ENCODE measurements at regions not wholly inside any gene's neighbourhood (a gene's known extent, or its start where the extent isn't known, plus 50 kb on each side); places are given as distances from the start of the nearest gene placed in this dataset.

DNA sequence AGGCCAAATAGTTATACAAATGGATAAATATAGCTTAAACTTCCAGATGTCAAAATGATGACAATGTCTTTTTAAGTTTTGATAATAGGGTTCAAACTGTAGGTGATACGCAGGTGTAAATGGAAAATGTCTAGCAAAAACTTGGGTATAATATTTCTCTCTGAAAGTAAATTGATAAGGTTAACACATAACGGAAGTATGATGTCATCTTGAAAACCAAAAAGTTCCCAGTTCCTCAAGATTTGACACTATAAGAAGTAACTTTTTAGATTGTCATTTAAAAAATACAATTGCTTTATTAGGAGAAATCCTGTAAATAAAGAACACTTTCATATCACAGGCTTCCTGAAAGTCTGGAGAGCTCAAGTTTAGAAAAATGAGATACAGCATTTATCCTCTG is 483.4 kb downstream of the FRK start:
- Histone ChIP-seq H3K4me3 (ENCODE audit: extremely low read depth, insufficient read depth, low read length, poor library complexity, severe bottlenecking) (no peak overlapping the region), H3K27ac (ENCODE audit: low read depth, low read length, severe bottlenecking) (no peak overlapping the region), H3K4me1 (ENCODE audit: control insufficient read depth, insufficient read depth, low read length, poor library complexity, severe bottlenecking) (no peaks in the 10 kb centered on the region), H3K36me3 (ENCODE audit: control insufficient read depth, insufficient read depth, low read length) (no peaks in the 10 kb centered on the region), H3K9me3 (ENCODE audit: control insufficient read depth, low read length) (no peaks in the 10 kb centered on the region)
- 80 to 100% methylated on average over 1 of the region's 2 CpGs for WGBS, 2 experiments (ENCODE audit: insufficient coverage in 2 of 2)

- Histone ChIP-seq H3K36me3 (ENCODE audit: control insufficient read depth, insufficient read depth, low read length) (no peaks in the 10 kb centered on the region), H3K9me3 (ENCODE audit: control insufficient read depth, low read length) (no peaks in the 10 kb centered on the region), H3K27ac (ENCODE audit: low read depth, low read length, severe bottlenecking) (no peak overlapping the region), H3K4me3 (ENCODE audit: extremely low read depth, insufficient read depth, low read length, poor library complexity, severe bottlenecking) (no peak overlapping the region), H3K4me1 (ENCODE audit: control insufficient read depth, insufficient read depth, low read length, poor library complexity, severe bottlenecking) (no peaks in the 10 kb centered on the region)
- no CpG with 5 or more reads among the region's 1 CpG for WGBS, 2 experiments (ENCODE audit: insufficient coverage in 2 of 2)
Measured at GRCh38 chr6:115575285-115575684, 485.4 kb downstream of the FRK start.

DNA sequence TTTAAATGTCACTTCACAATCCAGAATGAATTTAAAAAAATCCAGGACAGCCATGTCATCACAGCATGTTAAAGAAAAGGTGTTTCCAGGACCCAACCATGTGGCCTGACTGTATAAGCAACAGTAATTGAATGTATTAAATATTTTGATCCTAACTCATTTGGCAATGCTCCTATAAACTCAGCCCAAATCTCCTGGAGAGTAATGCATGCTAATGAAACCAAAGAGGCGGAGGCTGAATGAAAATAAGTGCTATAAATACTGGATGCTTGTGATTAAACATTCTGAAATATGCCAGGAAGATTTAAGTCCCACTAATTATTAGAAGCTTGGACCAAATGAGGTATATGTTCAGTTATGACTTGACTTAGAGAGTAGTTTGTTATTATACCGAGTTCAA is 486.8 kb downstream of the FRK start:
- Histone ChIP-seq H3K36me3 (ENCODE audit: control insufficient read depth, insufficient read depth, low read length) (no peaks in the 10 kb centered on the region), H3K4me3 (ENCODE audit: extremely low read depth, insufficient read depth, low read length, poor library complexity, severe bottlenecking) (no peak overlapping the region), H3K9me3 (ENCODE audit: control insufficient read depth, low read length) (no peaks in the 10 kb centered on the region), H3K27ac (ENCODE audit: low read depth, low read length, severe bottlenecking) (no peak overlapping the region), H3K4me1 (ENCODE audit: control insufficient read depth, insufficient read depth, low read length, poor library complexity, severe bottlenecking) (no peaks in the 10 kb centered on the region)
- WGBS, 2 experiments (ENCODE audit: insufficient coverage in 2 of 2), result 69 to 100% methylated on average over 1 to 2 of the region's 2 CpGs

DNA sequence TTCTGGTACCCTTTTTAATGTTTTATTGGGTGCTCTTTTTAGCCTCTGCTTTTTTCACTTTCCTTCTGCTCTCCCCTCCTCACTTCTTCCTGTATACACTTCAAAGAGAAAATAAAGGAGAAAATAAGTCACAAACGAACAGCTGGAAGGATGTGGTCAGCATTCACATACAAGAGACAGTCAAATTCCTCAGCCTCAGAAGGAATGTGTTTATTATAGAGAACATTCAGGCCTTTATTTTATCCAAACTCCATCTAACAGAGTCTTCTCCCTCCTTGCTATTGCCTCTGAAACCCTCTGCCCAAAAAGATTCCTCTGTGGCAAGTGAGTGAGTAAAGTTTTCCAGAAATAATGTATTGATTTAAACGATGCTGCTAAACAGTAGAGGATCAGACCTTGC is 490.4 kb downstream of the FRK start:
- H3K4me3 ChIP-seq (ENCODE audit: extremely low read depth, insufficient read depth, low read length, poor library complexity, severe bottlenecking), result no peak overlapping the region
- H3K36me3 ChIP-seq (ENCODE audit: control insufficient read depth, insufficient read depth, low read length), result no peaks in the 10 kb centered on the region
- WGBS, 2 experiments (ENCODE audit: insufficient coverage in 2 of 2), result no CpG with 5 or more reads among the region's 2 CpGs
- no peak overlapping the region for H3K27ac ChIP-seq (ENCODE audit: low read depth, low read length, severe bottlenecking)
- H3K9me3 ChIP-seq (ENCODE audit: control insufficient read depth, low read length), result no peaks in the 10 kb centered on the region
- no peaks in the 10 kb centered on the region for H3K4me1 ChIP-seq (ENCODE audit: control insufficient read depth, insufficient read depth, low read length, poor library complexity, severe bottlenecking)

- Histone ChIP-seq H3K36me3 (ENCODE audit: control insufficient read depth, insufficient read depth, low read length) (no peaks in the 10 kb centered on the region), H3K27ac (ENCODE audit: low read depth, low read length, severe bottlenecking) (no peak overlapping the region), H3K4me3 (ENCODE audit: extremely low read depth, insufficient read depth, low read length, poor library complexity, severe bottlenecking) (no peak overlapping the region), H3K9me3 (ENCODE audit: control insufficient read depth, low read length) (no peaks in the 10 kb centered on the region), H3K4me1 (ENCODE audit: control insufficient read depth, insufficient read depth, low read length, poor library complexity, severe bottlenecking) (no peaks in the 10 kb centered on the region)
- 33 to 58% methylated on average over 2 to 4 of the region's 4 CpGs for WGBS, 2 experiments (ENCODE audit: insufficient coverage in 2 of 2)
Measured at GRCh38 chr6:115554060-115554459, 506.6 kb downstream of the FRK start.

- no peaks in the 10 kb centered on the region for H3K36me3 ChIP-seq (ENCODE audit: control insufficient read depth, insufficient read depth, low read length)
- H3K9me3 ChIP-seq (ENCODE audit: control insufficient read depth, low read length), result no peaks in the 10 kb centered on the region
- no CpG with 5 or more reads among the region's 3 CpGs for WGBS, 2 experiments (ENCODE audit: insufficient coverage in 2 of 2)
Measured at GRCh38 chr6:115551527-115551926, 509.2 kb downstream of the FRK start.

DNA sequence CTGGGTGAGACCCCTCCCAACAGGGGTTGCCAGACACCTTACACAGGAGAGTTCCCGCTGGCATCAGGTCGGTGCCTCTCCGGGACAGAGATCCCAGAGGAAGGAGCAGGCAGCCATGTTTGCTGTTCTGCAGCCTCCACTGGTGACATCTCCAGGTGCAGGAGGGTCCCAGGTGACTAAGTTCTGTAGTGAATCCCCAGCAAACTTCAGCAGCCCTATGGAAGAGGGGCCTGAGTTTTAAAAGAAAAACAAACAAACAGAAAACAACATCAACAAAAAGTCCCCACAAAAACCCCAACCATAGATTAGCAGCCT is 515.1 kb downstream of the FRK start:
- WGBS, 2 experiments (ENCODE audit: insufficient coverage in 2 of 2), result 80 to 85% methylated on average over 2 to 3 of the region's 3 CpGs
- Histone ChIP-seq H3K4me1 (ENCODE audit: control insufficient read depth, insufficient read depth, low read length, poor library complexity, severe bottlenecking) (no peaks in the 10 kb centered on the region), H3K36me3 (ENCODE audit: control insufficient read depth, insufficient read depth, low read length) (no peaks in the 10 kb centered on the region), H3K4me3 (ENCODE audit: extremely low read depth, insufficient read depth, low read length, poor library complexity, severe bottlenecking) (no peak overlapping the region), H3K9me3 (ENCODE audit: control insufficient read depth, low read length) (no peaks in the 10 kb centered on the region), H3K27ac (ENCODE audit: low read depth, low read length, severe bottlenecking) (no peak overlapping the region)

More at GRCh38 chr6:115551527-115551926, 509.2 kb downstream of the FRK start:
- Histone ChIP-seq H3K4me3 (ENCODE audit: extremely low read depth, insufficient read depth, low read length, poor library complexity, severe bottlenecking) (no peak overlapping the region), H3K4me1 (ENCODE audit: control insufficient read depth, insufficient read depth, low read length, poor library complexity, severe bottlenecking) (no peaks in the 10 kb centered on the region), H3K27ac (ENCODE audit: low read depth, low read length, severe bottlenecking) (no peak overlapping the region)

DNA sequence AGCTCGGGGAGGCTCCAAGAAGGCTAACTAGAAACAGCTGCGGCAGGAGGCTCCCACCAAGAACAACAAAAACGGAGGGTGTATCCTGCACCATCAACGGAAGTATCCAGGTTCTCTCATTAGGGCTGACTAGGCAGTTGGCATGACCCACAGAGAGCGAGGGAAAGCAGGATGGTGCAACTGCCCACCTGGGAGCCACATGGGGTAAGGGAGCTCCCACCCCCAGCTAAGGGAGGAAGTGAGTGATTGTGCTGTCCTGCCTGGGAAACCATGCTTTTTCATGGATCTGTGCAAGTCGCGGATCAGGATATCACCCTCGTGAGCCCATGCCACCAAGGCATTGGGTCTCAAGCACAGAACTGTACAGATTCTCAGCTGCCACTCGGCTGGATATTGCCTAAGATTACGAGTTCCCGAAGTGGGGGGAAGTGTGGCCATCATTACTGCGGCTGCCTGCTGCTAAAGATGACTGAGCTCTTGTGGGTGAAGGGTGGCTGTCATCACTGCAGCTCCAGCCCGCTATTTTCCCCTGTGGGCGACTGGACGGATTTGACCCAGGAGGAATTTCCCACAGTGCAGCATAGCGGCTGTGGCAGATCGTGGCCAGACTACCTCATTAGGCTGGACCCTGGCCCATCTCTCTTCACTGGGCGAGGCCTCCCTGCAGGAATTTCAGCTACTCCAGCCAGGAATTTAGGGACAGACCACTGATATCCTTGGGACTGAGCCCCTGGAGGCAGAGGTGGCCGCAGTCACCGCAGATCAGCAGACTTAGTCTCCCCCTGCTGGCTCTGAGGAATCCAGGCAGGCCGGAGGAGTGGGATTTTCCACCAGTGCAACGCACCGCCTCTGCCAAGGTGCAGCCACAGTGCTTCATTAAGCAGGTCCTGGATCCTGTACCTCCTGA is 515.7 kb downstream of the FRK start:
- no peaks in the 10 kb centered on the region for H3K36me3 ChIP-seq (ENCODE audit: control insufficient read depth, insufficient read depth, low read length)
- H3K27ac ChIP-seq (ENCODE audit: low read depth, low read length, severe bottlenecking), result no peak overlapping the region
- no peaks in the 10 kb centered on the region for H3K9me3 ChIP-seq (ENCODE audit: control insufficient read depth, low read length)
- no peak overlapping the region for H3K4me3 ChIP-seq (ENCODE audit: extremely low read depth, insufficient read depth, low read length, poor library complexity, severe bottlenecking)
- no peaks in the 10 kb centered on the region for H3K4me1 ChIP-seq (ENCODE audit: control insufficient read depth, insufficient read depth, low read length, poor library complexity, severe bottlenecking)
- WGBS, 2 experiments (ENCODE audit: insufficient coverage in 2 of 2), result 82% methylated on average over 22 to 23 of the region's 23 CpGs

GRCh38 chr6:115540077-115540869 is 520.4 kb downstream of the FRK start:
- Histone ChIP-seq H3K9me3 (ENCODE audit: control insufficient read depth, low read length) (no peaks in the 10 kb centered on the region), H3K4me1 (ENCODE audit: control insufficient read depth, insufficient read depth, low read length, poor library complexity, severe bottlenecking) (no peaks in the 10 kb centered on the region), H3K27ac (ENCODE audit: low read depth, low read length, severe bottlenecking) (no peak overlapping the region), H3K36me3 (ENCODE audit: control insufficient read depth, insufficient read depth, low read length) (no peaks in the 10 kb centered on the region), H3K4me3 (ENCODE audit: extremely low read depth, insufficient read depth, low read length, poor library complexity, severe bottlenecking) (no peak overlapping the region)
- 67 to 100% methylated on average over 1 of the region's 1 CpG for WGBS, 2 experiments (ENCODE audit: insufficient coverage in 2 of 2)

DNA sequence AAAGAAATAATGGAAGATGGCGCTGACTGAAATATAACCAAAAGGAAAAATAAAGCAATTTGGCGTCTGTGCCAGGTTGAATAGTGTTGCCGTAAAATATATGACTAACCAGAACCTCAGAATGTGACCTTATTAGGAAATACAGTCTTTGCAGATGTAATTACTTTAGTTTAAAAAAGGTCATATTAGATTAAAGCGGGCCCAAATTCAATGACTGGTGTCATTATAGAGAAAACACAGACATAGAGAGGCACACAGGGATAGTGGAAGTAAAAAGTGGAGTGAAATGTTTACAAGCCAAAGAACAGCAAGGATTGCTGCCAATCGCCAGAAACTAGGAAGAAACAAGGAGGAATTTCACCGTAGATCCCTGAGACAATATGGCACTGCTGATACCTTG is 521.2 kb downstream of the FRK start:
- no peaks in the 10 kb centered on the region for H3K36me3 ChIP-seq (ENCODE audit: control insufficient read depth, insufficient read depth, low read length)
- WGBS, 2 experiments (ENCODE audit: insufficient coverage in 2 of 2), result 95 to 100% methylated on average over 2 to 4 of the region's 6 CpGs
- no peaks in the 10 kb centered on the region for H3K4me1 ChIP-seq (ENCODE audit: control insufficient read depth, insufficient read depth, low read length, poor library complexity, severe bottlenecking)
- H3K9me3 ChIP-seq (ENCODE audit: control insufficient read depth, low read length), result no peaks in the 10 kb centered on the region
- H3K4me3 ChIP-seq (ENCODE audit: extremely low read depth, insufficient read depth, low read length, poor library complexity, severe bottlenecking), result no peak overlapping the region
- no peak overlapping the region for H3K27ac ChIP-seq (ENCODE audit: low read depth, low read length, severe bottlenecking)

DNA sequence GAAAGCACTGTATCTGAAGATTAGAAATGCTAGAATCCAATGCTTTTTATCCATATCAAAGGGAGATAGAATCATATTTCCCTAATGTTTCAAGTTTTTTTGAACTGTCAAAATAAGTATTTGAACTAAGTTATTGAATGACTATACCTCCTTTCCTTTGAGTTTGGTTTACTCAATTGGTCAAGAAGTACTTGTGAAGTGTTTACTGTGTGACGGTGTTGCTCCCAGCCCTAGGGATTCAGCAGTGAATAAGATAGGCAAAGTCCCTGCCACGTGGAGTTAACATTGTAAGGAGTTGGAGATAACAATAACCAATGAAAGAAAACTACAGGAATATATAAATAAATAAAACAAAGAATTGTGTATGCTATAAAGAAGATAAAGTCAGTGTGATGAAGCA is 535.9 kb downstream of the FRK start:
- no peaks in the 10 kb centered on the region for H3K4me1 ChIP-seq (ENCODE audit: control insufficient read depth, insufficient read depth, low read length, poor library complexity, severe bottlenecking)
- H3K36me3 ChIP-seq (ENCODE audit: control insufficient read depth, insufficient read depth, low read length), result no peaks in the 10 kb centered on the region
- H3K9me3 ChIP-seq (ENCODE audit: control insufficient read depth, low read length), result no peaks in the 10 kb centered on the region
- WGBS, 2 experiments (ENCODE audit: insufficient coverage in 2 of 2), result no CpG with 5 or more reads among the region's 2 CpGs
- no peak overlapping the region for H3K27ac ChIP-seq (ENCODE audit: low read depth, low read length, severe bottlenecking)
- no peak overlapping the region for H3K4me3 ChIP-seq (ENCODE audit: extremely low read depth, insufficient read depth, low read length, poor library complexity, severe bottlenecking)

Measured in mesodermal cell (in vitro differentiated cells).